ENCODE measurements at regions not wholly inside any gene's neighbourhood (a gene's known extent, or its start where the extent isn't known, plus 50 kb on each side); places are given as distances from the start of the nearest gene placed in this dataset.
"Not testable (repeated sequence)": the region's sequence is repeated elsewhere in the genome, so short reads cannot be mapped to it uniquely, and the experiment has no call there.

DNA sequence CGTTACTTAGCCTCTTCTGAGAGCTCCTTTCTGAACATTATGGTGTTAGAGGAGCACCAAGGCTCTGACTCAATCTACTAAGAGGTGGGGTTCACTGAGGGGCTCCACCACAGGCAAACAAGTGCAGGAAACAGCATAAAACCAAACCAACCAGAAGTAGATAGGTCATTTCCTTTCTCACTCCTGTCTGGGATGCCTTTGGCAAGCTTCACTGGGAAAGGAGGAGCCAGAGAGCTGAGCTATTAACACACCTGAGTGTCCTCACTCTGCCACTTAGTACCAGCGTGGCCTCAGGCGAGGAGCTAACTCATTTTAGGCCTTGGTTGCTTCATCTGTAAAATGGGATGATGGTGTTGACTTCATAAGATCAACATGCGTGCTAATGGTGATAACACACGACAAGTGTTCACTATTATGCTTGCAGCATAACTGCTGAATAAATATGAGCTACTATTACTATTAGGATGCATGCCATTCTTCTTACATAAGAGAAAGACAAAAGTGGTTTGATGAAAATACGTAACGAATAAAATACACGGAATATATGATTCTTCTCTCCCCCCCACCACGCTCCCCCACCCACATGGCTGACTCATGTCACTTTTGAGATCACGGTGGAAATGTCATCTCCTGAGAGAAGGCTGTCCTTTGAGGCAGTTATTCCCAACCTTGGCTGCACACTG is 185.4 kb downstream of the BCAS1 start:
- TF ChIP-seq, protein P1, sequence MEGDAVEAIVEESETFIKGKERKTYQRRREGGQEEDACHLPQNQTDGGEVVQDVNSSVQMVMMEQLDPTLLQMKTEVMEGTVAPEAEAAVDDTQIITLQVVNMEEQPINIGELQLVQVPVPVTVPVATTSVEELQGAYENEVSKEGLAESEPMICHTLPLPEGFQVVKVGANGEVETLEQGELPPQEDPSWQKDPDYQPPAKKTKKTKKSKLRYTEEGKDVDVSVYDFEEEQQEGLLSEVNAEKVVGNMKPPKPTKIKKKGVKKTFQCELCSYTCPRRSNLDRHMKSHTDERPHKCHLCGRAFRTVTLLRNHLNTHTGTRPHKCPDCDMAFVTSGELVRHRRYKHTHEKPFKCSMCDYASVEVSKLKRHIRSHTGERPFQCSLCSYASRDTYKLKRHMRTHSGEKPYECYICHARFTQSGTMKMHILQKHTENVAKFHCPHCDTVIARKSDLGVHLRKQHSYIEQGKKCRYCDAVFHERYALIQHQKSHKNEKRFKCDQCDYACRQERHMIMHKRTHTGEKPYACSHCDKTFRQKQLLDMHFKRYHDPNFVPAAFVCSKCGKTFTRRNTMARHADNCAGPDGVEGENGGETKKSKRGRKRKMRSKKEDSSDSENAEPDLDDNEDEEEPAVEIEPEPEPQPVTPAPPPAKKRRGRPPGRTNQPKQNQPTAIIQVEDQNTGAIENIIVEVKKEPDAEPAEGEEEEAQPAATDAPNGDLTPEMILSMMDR (IDR thresholded peaks at IDR 0.05; ENCODE audit: low read depth, low read length), result no peak
- DNase-seq (ENCODE audit: extremely low read depth, low read depth), result no peak

DNA sequence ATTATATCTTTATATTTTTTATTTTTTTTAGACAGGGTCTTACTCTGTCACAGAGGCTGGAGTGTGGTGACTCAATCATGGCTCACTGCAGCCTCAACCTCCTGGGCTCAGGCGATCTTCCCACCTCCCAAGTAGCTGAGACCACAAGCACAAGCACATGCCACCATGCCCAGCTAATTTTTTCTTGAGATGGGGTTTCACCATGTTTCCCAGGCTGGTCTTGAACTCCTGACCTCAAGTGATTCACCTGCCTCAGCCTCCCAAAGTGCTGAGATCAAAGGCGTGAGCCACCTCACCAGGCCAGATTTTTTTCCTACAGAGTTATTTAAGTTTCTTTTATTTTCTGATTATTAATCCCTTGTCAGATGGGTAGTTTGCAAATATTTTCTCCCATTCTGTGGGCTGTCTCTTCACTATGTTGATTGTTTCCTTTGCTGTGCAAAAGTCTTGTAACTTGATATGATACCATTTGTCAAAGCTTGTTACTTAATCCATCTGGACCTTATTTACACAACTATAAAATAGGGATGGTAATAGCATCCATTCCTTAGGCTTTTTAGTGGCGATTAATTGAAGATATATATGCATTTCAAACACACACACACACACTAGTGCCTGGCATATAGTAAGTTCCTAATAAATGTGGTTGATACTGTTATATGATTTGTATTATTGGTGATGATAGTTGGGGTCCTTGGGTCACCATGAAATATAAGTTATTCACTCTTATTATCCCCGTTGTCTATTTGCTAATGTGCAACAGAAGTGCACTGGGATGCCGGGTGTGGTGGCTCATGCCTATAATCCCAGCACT is 187.1 kb downstream of the BCAS1 start:
- no peak for DNase-seq (ENCODE audit: extremely low read depth, low read depth)
- TF ChIP-seq, protein P1 (IDR thresholded peaks at IDR 0.05; ENCODE audit: low read depth, low read length), result no peak

DNA sequence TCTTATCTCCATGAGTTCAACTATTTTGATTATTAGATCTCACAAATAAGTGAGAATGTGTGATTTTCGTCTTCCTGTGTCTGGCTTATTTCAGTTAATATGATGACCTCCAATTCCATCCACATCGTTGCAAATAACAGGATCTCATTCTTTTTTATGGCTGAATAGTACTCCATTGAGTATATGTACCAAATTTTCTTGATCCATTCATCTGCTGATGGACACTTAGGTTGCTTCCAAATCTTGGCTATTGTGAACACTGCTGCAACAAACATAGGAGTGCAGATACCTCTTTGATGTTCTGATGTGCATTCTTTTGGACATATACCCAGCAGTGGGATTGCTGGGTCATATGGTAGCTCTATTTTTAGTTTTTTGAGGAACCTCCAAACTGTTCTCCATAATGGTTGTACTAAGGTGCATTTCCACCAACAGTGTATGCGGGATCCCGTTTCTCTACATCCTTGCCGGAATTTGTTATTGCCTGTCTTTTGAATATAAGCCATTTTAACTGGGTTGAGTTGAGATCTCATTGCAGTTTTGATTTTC is 187.9 kb downstream of the BCAS1 start:
- not testable (repeated sequence) for DNase-seq (ENCODE audit: extremely low read depth, low read depth)

DNA sequence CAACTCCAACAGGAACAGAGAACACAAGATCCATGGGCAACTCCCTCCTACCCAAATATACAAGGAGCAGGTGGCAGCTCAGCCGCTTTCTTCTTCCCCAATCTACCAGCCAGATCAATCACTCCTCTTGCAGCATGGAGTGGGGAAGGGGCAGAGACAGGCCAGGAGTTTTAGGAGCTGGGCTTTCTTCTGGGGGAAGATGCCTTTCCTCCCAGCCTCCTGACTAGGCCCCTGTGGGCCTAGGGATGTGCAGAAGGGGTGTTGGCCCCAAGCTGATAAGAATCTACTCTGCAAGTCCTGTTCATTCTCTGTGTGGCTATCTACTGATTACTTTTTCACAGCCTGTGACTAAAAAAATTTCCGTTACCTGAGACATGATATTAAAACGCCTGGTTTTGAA is 189.0 kb downstream of the BCAS1 start:
- DNase-seq (ENCODE audit: extremely low read depth, low read depth), result no peak
- TF ChIP-seq, protein P1 (IDR thresholded peaks at IDR 0.05; ENCODE audit: low read depth, low read length), result no peak

DNA sequence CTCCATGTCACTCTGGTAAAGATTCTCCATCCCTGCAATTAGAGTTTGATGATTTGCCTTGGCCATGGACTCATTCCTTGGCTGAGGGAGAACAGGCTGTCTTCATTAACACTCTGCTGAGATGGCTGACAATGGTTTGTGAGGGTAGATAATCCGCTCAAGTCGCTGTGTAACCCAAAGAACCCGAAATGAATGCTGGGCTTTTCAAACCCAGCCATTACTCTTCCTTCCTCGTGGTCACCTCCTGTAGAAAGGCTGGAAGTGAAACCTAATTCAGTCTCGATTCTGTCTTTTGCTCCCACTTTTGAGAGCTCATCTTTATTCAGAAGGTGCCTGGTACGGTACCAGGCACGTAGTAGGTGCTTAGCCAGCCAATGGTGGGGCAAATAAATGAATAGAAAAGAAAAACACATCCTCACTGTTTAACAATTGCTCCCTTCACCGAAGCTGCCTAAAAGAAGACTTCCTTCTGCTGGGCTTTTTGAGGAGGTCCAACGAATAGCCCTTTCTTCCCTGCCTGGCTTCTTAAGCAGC is 190.2 kb downstream of the BCAS1 start:
- no peak for DNase-seq (ENCODE audit: extremely low read depth, low read depth)
- TF ChIP-seq, protein P1 (IDR thresholded peaks at IDR 0.05; ENCODE audit: low read depth, low read length), result no peak

DNA sequence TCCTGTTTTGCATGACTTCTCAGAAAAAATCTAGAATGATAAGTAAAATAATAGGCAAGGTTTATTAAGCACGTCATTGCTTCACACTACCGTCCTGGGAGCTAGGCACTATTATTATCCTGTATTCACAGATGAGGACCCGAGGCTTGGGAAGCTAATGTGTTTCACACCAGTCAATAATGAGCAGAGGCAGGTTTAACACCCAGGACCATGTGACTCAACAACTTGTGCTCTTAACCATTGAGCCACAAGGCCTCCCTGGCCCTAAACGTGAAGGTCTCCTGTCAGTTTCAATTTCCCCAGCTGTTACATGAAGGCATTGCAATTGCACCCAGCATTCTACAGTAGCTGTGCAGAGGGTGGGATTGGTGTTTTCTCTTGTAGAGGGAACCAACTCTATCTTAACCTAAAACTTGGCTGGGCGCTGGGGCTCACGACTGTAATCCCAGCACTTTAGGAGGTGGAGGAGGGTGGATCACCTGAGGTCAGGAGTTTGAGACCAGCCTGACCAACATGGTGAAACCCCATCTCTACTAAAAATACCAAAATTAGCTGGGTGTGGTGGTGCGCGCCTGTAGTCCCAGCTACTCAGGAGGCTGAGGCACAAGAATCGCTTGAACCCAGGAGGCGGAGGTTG is 191.2 kb downstream of the BCAS1 start:
- TF ChIP-seq, protein P1 (IDR thresholded peaks at IDR 0.05; ENCODE audit: low read depth, low read length), result no peak

DNA sequence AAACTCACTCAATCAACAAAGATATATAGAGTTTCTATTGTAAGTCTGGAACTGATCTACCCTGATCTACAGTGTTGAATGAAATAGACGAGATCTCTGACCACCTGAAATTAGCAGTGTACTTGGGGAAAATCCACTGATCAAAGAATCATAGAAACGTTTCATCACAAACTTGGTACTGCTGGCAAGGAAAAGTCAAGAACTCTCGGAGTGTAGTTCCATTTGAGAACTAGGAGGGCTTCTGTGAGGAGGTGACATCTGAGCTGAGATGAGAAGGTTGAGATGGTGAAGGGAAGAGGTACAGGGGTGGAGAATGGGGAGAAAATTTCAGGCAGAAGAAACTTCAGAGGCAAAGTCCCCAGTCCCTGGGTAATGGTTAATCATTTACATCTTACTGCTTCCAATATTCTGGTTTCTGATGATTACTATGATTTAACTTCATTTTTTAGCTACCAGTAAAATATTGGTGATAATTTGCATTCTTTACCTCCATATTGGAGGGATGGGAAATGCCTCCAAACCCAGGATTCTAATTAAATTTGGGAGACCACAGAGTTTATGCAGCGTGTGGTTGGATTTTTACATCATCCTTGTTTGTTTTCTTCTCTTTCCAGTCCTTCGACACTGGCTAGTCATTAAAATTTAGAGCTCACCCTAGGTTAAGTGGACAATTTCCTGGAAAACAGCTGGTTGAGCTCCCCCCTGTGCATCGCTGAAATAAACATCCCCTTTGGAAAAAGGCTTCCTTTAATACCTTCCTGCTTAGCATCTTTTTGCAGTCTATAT is 191.9 kb downstream of the BCAS1 start:
- DNase-seq (ENCODE audit: extremely low read depth, low read depth), result no peak
- TF ChIP-seq, protein P1 (IDR thresholded peaks at IDR 0.05; ENCODE audit: low read depth, low read length), result no peak

More for the DNA sequence above, 191.2 kb downstream of the BCAS1 start:
- no peak for DNase-seq (ENCODE audit: extremely low read depth, low read depth)
